GM12878 (cell line): ENCODE measurements at regions not wholly inside any gene's neighbourhood (a gene's known extent, or its start where the extent isn't known, plus 50 kb on each side); places are given as distances from the start of the nearest gene placed in this dataset.

ENCODE experiments used
- BRCA1 ChIP-seq: IDR thresholded peaks from 2 replicates; pipeline ENCODE4 v1.6.1; 2011; ENCODE audit warnings: low read depth, low read length, improper control_type of control experiment
- CBFB ChIP-seq: IDR thresholded peaks from 2 replicates; pipeline ENCODE4 v1.6.1; 2016; ENCODE audit warnings: antibody characterized with exemption, low read depth
- CHD1 ChIP-seq: IDR thresholded peaks from 2 replicates; pipeline ENCODE4 v1.6.1; 2012; ENCODE audit warnings: low read depth, low read length, improper control_type of control experiment
- CHD2 ChIP-seq: IDR thresholded peaks from 2 replicates; pipeline ENCODE4 v1.6.1; 2011; ENCODE audit warnings: low read depth, low read length, improper control_type of control experiment, borderline replicate concordance
- EED ChIP-seq: sonication (generic); IDR thresholded peaks from 2 replicates; pipeline ENCODE4 v1.6.1; 2016; ENCODE audit warnings: antibody characterized with exemption, low read depth
- ESRRA ChIP-seq: IDR thresholded peaks from 2 replicates; pipeline ENCODE4 v1.6.1; 2012; ENCODE audit warnings: mild to moderate bottlenecking, low read length, improper control_type of control experiment
- HCFC1 ChIP-seq: fragments of 150-350 bp; IDR thresholded peaks from 2 replicates; pipeline ENCODE4 v1.6.1; 2014; ENCODE audit warnings: low read length
- HDGF ChIP-seq: fragments of 450-650 bp; IDR thresholded peaks from 2 replicates; pipeline ENCODE4 v1.6.1; 2016; ENCODE audit warnings: antibody characterized with exemption
- IKZF1 ChIP-seq: fragments of 450-650 bp; conservative IDR thresholded peaks from 2 replicates; pipeline ENCODE4 v1.6.1; 2017; ENCODE audit warnings: antibody characterized with exemption, mild to moderate bottlenecking
- IRF4 ChIP-seq: IDR thresholded peaks from 2 replicates; pipeline ENCODE4 v1.6.1; 2011; ENCODE audit warnings: low read depth, low read length
- KDM1A ChIP-seq: fragments of 200-600 bp; sonication (generic); IDR thresholded peaks from 2 replicates; pipeline ENCODE4 v1.6.1; 2016; ENCODE audit warnings: borderline replicate concordance
- KLF5 ChIP-seq: fragments of 450-650 bp; IDR thresholded peaks from 2 replicates; pipeline ENCODE4 v1.6.1; 2014; ENCODE audit warnings: mild to moderate bottlenecking; ENCODE audit not compliant: partially characterized antibody
- MEF2B ChIP-seq: fragments of 450-650 bp; IDR thresholded peaks from 2 replicates; pipeline ENCODE4 v1.6.1; 2018; ENCODE audit warnings: mild to moderate bottlenecking, moderate library complexity; ENCODE audit not compliant: partially characterized antibody, poor library complexity, severe bottlenecking
- MXI1 ChIP-seq: fragments of 150-350 bp; IDR thresholded peaks from 2 replicates; pipeline ENCODE4 v1.6.1; 2011; ENCODE audit warnings: low read depth, mild to moderate bottlenecking, inconsistent platforms, low read length, improper control_type of control experiment
- NR2C1 ChIP-seq: fragments of 450-650 bp; IDR thresholded peaks from 2 replicates; pipeline ENCODE4 v1.6.1; 2017; ENCODE audit warnings: antibody characterized with exemption, mild to moderate bottlenecking, moderate library complexity
- NR2F1 ChIP-seq: fragments of 450-650 bp; conservative IDR thresholded peaks from 2 replicates; pipeline ENCODE4 v1.6.1; 2017; ENCODE audit warnings: mild to moderate bottlenecking
- RAD21 ChIP-seq: IDR thresholded peaks from 2 replicates; pipeline ENCODE4 v1.6.1; 2011; ENCODE audit warnings: mild to moderate bottlenecking, low read depth, low read length, moderate library complexity; ENCODE audit not compliant: insufficient read depth
- RAD51 ChIP-seq: fragments of 450-650 bp; IDR thresholded peaks from 2 replicates; pipeline ENCODE4 v1.6.1; 2016; ENCODE audit warnings: moderate library complexity, mild to moderate bottlenecking, inconsistent platforms
- RB1 ChIP-seq: fragments of 450-650 bp; formaldehyde crosslinking; IDR thresholded peaks from 2 replicates; pipeline ENCODE4 v1.6.1; 2017; ENCODE audit warnings: mild to moderate bottlenecking, borderline replicate concordance
- SMAD1 ChIP-seq: fragments of 450-650 bp; IDR thresholded peaks from 2 replicates; pipeline ENCODE4 v1.6.1; 2018; ENCODE audit warnings: mild to moderate bottlenecking, low read depth; ENCODE audit not compliant: partially characterized antibody
- SMC3 ChIP-seq: IDR thresholded peaks from 2 replicates; pipeline ENCODE4 v1.6.1; 2011; ENCODE audit warnings: low read length, improper control_type of control experiment, borderline replicate concordance
- SP1 ChIP-seq: IDR thresholded peaks from one replicate; pipeline ENCODE4 v1.6.1; 2011; ENCODE audit warnings: low read depth, low read length
- TCF12 ChIP-seq: IDR thresholded peaks from 2 replicates; pipeline ENCODE4 v1.6.1; 2011; ENCODE audit warnings: low read depth, mild to moderate bottlenecking, low read length
- TF ChIP-seq, protein P1 (sequence below): fragments of 450-650 bp; IDR thresholded peaks from 2 replicates; pipeline ENCODE4 v1.6.1; 2018; ENCODE audit warnings: mild to moderate bottlenecking, low read depth, moderate library complexity; ENCODE audit not compliant: partially characterized antibody
- TF ChIP-seq, protein P2 (sequence below): IDR thresholded peaks from 2 replicates; pipeline ENCODE4 v1.6.1; 2012; ENCODE audit warnings: low read depth, low read length, improper control_type of control experiment
- TF ChIP-seq, protein P3 (sequence below): fragments of 450-650 bp; IDR thresholded peaks from 2 replicates; pipeline ENCODE4 v1.6.1; 2017; ENCODE audit warnings: mild to moderate bottlenecking, moderate library complexity

DNA sequence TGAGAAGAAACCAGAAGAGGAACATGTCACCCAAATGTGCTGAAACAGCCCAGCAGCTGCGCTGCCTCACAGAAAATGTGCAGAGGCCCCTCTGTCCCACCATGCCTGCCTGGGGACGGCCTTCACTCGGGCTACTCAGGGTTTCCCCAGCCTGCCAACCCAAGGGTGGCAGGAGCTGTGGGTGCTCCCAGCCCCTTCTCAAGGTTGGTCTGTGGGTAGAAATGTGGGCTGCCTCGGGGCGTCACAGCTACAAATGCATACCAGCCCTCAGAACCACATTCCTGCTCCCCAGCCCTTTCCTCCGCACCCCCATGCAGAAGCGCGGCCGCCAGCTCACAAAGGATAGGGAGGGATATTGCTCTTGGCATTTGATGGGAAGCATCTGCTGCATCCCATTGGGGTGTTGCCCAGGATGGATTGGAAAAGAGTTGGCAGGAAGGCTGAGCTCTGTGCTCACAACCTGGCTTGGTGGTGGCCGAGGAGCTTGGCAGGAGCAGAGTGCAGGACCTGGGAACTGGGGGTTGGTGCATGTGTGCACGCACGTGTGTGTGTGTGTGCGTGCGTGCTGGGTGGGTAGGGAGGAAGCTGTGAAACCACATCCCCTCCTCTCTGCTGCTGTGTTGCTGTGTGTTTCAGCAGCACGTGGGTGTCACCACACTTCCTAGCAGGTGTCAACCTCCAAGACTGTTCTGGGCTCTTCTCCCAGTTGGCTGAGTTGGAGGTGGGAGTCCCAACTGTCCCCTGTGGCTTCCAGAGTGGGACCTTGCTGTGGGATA is 304.4 kb downstream of the SEC14L1 start (continued):
- TF ChIP-seq, protein P1, sequence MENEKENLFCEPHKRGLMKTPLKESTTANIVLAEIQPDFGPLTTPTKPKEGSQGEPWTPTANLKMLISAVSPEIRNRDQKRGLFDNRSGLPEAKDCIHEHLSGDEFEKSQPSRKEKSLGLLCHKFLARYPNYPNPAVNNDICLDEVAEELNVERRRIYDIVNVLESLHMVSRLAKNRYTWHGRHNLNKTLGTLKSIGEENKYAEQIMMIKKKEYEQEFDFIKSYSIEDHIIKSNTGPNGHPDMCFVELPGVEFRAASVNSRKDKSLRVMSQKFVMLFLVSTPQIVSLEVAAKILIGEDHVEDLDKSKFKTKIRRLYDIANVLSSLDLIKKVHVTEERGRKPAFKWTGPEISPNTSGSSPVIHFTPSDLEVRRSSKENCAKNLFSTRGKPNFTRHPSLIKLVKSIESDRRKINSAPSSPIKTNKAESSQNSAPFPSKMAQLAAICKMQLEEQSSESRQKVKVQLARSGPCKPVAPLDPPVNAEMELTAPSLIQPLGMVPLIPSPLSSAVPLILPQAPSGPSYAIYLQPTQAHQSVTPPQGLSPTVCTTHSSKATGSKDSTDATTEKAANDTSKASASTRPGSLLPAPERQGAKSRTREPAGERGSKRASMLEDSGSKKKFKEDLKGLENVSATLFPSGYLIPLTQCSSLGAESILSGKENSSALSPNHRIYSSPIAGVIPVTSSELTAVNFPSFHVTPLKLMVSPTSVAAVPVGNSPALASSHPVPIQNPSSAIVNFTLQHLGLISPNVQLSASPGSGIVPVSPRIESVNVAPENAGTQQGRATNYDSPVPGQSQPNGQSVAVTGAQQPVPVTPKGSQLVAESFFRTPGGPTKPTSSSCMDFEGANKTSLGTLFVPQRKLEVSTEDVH = peak; percentile 16
- TF ChIP-seq RAD21 (0 out of 2 replicates have a peak, but pooled peaks have one; percentile 0), TCF12 (peak; percentile 98), CHD2 (peak; percentile 93), NR2C1 (peak; percentile 31), NR2F1 (peak; percentile 90), SMC3 (no peak; the same call in 1 of the 2 replicates), CHD1 (peak; percentile 25; the same call in 1 of the 2 replicates), HDGF (peak; percentile 100), IRF4 (peak; percentile 98), KLF5 (no peak), HCFC1 (no peak), MXI1 (peak; percentile 97), SP1 (peak; percentile 91), CBFB (peak; percentile 95), EED (peak; percentile 99), SMAD1 (peak; percentile 33), IKZF1 (peak; percentile 100), RB1 (no peak), RAD51 (peak; percentile 87), BRCA1 (no peak), MEF2B (peak; percentile 96), ESRRA (no peak), KDM1A (no peak)
- TF ChIP-seq, protein P2, sequence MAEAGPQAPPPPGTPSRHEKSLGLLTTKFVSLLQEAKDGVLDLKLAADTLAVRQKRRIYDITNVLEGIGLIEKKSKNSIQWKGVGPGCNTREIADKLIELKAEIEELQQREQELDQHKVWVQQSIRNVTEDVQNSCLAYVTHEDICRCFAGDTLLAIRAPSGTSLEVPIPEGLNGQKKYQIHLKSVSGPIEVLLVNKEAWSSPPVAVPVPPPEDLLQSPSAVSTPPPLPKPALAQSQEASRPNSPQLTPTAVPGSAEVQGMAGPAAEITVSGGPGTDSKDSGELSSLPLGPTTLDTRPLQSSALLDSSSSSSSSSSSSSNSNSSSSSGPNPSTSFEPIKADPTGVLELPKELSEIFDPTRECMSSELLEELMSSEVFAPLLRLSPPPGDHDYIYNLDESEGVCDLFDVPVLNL = no peak
- TF ChIP-seq, protein P3, sequence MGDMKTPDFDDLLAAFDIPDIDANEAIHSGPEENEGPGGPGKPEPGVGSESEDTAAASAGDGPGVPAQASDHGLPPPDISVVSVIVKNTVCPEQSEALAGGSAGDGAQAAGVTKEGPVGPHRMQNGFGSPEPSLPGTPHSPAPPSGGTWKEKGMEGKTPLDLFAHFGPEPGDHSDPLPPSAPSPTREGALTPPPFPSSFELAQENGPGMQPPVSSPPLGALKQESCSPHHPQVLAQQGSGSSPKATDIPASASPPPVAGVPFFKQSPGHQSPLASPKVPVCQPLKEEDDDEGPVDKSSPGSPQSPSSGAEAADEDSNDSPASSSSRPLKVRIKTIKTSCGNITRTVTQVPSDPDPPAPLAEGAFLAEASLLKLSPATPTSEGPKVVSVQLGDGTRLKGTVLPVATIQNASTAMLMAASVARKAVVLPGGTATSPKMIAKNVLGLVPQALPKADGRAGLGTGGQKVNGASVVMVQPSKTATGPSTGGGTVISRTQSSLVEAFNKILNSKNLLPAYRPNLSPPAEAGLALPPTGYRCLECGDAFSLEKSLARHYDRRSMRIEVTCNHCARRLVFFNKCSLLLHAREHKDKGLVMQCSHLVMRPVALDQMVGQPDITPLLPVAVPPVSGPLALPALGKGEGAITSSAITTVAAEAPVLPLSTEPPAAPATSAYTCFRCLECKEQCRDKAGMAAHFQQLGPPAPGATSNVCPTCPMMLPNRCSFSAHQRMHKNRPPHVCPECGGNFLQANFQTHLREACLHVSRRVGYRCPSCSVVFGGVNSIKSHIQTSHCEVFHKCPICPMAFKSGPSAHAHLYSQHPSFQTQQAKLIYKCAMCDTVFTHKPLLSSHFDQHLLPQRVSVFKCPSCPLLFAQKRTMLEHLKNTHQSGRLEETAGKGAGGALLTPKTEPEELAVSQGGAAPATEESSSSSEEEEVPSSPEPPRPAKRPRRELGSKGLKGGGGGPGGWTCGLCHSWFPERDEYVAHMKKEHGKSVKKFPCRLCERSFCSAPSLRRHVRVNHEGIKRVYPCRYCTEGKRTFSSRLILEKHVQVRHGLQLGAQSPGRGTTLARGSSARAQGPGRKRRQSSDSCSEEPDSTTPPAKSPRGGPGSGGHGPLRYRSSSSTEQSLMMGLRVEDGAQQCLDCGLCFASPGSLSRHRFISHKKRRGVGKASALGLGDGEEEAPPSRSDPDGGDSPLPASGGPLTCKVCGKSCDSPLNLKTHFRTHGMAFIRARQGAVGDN = peak; percentile 99
